AG04450 (cell line): ENCODE measurements at regions not wholly inside any gene's neighbourhood (a gene's known extent, or its start where the extent isn't known, plus 50 kb on each side); places are given as distances from the start of the nearest gene placed in this dataset.

Experiments used
- CTCF ChIA-PET: fragments of 300-600, 350-600 bp; formaldehyde crosslinking; extraction: SDS; loops from one replicate; lab custom pipeline; 2022; ENCODE audit warnings: antibody characterized with exemption, inconsistent platforms; lab: Charles Lee
- POLR2A ChIA-PET: fragments of 350-600 bp; formaldehyde crosslinking; extraction: SDS; loops from one replicate; lab custom pipeline; 2021; ENCODE audit warnings: antibody characterized with exemption, inconsistent platforms; lab: Yijun Ruan, JAX
- DNase-seq: peaks from one replicate; pipeline ENCODE4 v3.0.0-alpha.2; 2011; ENCODE audit warnings: low read depth, low spot score
- H3K27ac ChIP-seq: one replicate; pipeline ENCODE4 v1.5.1; 2012; ENCODE audit warnings: low read depth, low read length, control low read depth
- H3K27me3 ChIP-seq: one replicate; pipeline ENCODE4 v1.6.0; 2012; ENCODE audit warnings: low read length; ENCODE audit not compliant: control insufficient read depth, insufficient read depth
- H3K4me3 ChIP-seq: 2 replicates; pipeline ENCODE4 v1.5.1; 2011; ENCODE audit warnings: mild to moderate bottlenecking, low read depth, low read length, control low read depth
- H3K9me3 ChIP-seq: 2 replicates; pipeline ENCODE4 v1.5.1; 2012; ENCODE audit warnings: low read length; ENCODE audit not compliant: control insufficient read depth, insufficient read depth
- CTCF ChIP-seq: IDR thresholded peaks from 2 replicates; pipeline ENCODE4 v1.5.1; 2011; ENCODE audit warnings: low read depth, low read length, control low read depth, inconsistent platforms

DNA sequence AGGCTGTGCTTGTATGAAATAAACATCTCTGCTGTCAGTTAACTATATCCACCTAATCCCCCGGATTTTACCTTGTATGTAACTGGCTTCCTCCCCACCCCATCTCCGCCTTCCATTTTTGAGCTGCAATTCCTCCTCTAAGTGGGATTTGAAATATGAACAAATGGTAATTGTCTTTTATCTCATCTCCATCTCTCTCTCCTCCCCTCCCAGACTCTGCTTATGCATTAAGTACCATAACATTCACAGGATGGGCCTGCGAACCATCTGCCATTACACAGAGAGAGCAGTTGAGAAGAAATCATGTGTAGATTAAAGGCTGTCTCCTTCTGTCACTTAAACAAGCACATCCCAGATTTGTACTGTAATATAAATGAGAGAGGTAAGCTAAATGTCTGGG, 1169.9 kb downstream of the TYW1 start:
- H3K4me3 ChIP-seq: no peak overlapping the region
- POLR2A ChIA-PET: no interaction called here
- TF ChIP-seq CTCF: no peak
- H3K27ac ChIP-seq: no peak overlapping the region
- no peak for DNase-seq
- CTCF ChIA-PET: no interaction called here
- H3K9me3 ChIP-seq: peaks cover 40% of the 10 kb centered on the region
- H3K27me3 ChIP-seq: no peaks in the 10 kb centered on the region

DNA sequence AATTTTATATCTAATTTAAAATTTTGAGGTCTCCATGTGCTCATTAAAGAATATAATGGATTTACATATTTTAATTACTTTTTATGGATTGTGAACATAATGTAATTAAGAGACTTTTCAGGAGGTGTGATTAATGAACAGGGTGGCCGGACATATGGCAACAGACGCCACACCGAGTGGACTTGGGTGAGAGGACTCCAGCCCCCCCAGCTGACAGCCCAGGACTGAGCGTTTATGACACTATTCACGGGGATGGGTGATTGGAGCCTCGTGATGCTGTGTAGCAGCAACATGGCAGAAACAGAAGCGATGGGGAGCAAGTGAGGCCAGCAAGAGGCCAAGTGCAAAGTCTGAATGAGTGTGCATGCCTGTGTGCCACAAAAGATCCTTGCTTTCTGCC, 1176.9 kb downstream of the TYW1 start:
- ChIA-PET CTCF (no interaction called here), POLR2A (no interaction called here)
- Histone ChIP-seq H3K9me3 (peaks cover 51% of the 10 kb centered on the region), H3K27ac (no peak overlapping the region), H3K27me3 (no peaks in the 10 kb centered on the region), H3K4me3 (no peak overlapping the region)
- DNase-seq: no peak
- no peak for TF ChIP-seq CTCF

DNA sequence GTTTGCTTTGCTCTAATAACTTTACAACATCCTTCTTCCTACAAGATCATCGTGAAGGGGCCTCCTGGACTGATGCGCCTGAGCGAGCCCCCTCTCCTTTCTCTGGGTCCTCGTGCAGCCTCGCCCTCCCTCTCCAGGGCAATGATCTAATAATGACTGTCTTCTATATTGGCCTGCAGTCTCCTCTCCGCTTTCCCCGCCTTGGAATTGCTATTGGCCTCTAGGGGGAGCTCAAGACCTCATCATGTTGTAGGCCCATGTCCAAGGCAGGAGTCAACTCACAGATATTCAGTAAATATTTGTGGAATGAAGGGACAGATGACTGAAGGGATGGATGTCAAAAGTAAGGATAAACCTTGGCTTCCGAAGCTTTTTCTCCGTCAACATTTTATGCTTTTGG, 1180.3 kb downstream of the TYW1 start:
- Histone ChIP-seq H3K9me3 (peaks cover 46% of the 10 kb centered on the region), H3K27ac (no peak overlapping the region), H3K27me3 (no peaks in the 10 kb centered on the region), H3K4me3 (no peak overlapping the region)
- CTCF ChIA-PET: interaction anchor here (0.6 kb wide), 1 partner anchor 941 kb away, joined by 5 read pairs; no protein-coding TSS in a partner anchor
- DNase-seq: no peak
- POLR2A ChIA-PET: no interaction called here
- TF ChIP-seq CTCF: peak; percentile 10; the same call in 1 of the 2 replicates

- no peak for TF ChIP-seq CTCF
- peaks cover 53% of the 10 kb centered on the region for H3K9me3 ChIP-seq
- no peak overlapping the region for H3K4me3 ChIP-seq
- no peak overlapping the region for H3K27ac ChIP-seq
- no peak for DNase-seq
- ChIA-PET POLR2A (no interaction called here), CTCF (no interaction called here)
- H3K27me3 ChIP-seq: no peaks in the 10 kb centered on the region
Measured at GRCh38 chr7:68180761-68181160, 1184.1 kb downstream of the TYW1 start.

- H3K27ac ChIP-seq: no peak overlapping the region
- ChIA-PET CTCF (no interaction called here), POLR2A (no interaction called here)
- H3K4me3 ChIP-seq: no peak overlapping the region
- no peak for TF ChIP-seq CTCF
- no peaks in the 10 kb centered on the region for H3K27me3 ChIP-seq
- no peak for DNase-seq
- peaks cover 43% of the 10 kb centered on the region for H3K9me3 ChIP-seq
Measured at GRCh38 chr7:68183176-68183575, 1186.5 kb downstream of the TYW1 start.
